Calu3 (cell line): ENCODE measurements at regions not wholly inside any gene's neighbourhood (a gene's known extent, or its start where the extent isn't known, plus 50 kb on each side); places are given as distances from the start of the nearest gene placed in this dataset.
"Not testable (repeated sequence)": the region's sequence is repeated elsewhere in the genome, so short reads cannot be mapped to it uniquely, and the experiment has no call there.

Source experiments
- BruUV-seq: library from RNA; stranded (reverse); fragments of 400-500 nt; replicated peaks from 2 replicates; lab custom pipeline; 2021; lab: Mats Ljungman, UMichigan
- CTCF ChIA-PET: fragments of 300-600 bp; sonication (Branson Sonifier 250); formaldehyde crosslinking; loops from one replicate; lab custom pipeline; 2022; ENCODE audit warnings: antibody characterized with exemption; lab: Charles Lee
- DNase-seq: peaks from one replicate; pipeline ENCODE4 v3.0.0; 2022
- H3K27ac Mint-ChIP-seq: one replicate; pipeline ENCODE4 v1.8.0; 2022; ENCODE audit warnings: mixed read lengths; ENCODE audit not compliant: unreplicated experiment
- H3K27me3 Mint-ChIP-seq: one replicate; pipeline ENCODE4 v1.8.0; 2022; ENCODE audit warnings: mixed read lengths; ENCODE audit not compliant: unreplicated experiment
- H3K36me3 Mint-ChIP-seq: one replicate; pipeline ENCODE4 v1.8.0; 2022; ENCODE audit warnings: mild to moderate bottlenecking, moderate library complexity, mixed read lengths; ENCODE audit not compliant: insufficient read depth, unreplicated experiment
- H3K4me1 Mint-ChIP-seq: one replicate; pipeline ENCODE4 v1.8.0; 2022; ENCODE audit warnings: mild to moderate bottlenecking, low read depth, mixed read lengths; ENCODE audit not compliant: unreplicated experiment
- H3K4me3 Mint-ChIP-seq: one replicate; pipeline ENCODE4 v1.8.0; 2022; ENCODE audit warnings: mild to moderate bottlenecking, low read depth, moderate library complexity, mixed read lengths; ENCODE audit not compliant: unreplicated experiment
- H3K9me3 Mint-ChIP-seq: one replicate; pipeline ENCODE4 v1.8.0; 2022; ENCODE audit warnings: low read depth, mixed read lengths; ENCODE audit not compliant: unreplicated experiment
- intact Hi-C: fragments of 100-400 bp; cut with micrococcal nuclease; formaldehyde crosslinking; loops from one replicate; pipeline ENCODE4 v1.10.0; 2022; ENCODE audit not compliant: unreplicated experiment
- TF ChIP-seq, protein P1 (sequence below): fragments of 200-600 bp; IDR thresholded peaks from one replicate; pipeline ENCODE4 v1.8.0; 2022; ENCODE audit warnings: antibody characterized with exemption; ENCODE audit not compliant: unreplicated experiment

DNA sequence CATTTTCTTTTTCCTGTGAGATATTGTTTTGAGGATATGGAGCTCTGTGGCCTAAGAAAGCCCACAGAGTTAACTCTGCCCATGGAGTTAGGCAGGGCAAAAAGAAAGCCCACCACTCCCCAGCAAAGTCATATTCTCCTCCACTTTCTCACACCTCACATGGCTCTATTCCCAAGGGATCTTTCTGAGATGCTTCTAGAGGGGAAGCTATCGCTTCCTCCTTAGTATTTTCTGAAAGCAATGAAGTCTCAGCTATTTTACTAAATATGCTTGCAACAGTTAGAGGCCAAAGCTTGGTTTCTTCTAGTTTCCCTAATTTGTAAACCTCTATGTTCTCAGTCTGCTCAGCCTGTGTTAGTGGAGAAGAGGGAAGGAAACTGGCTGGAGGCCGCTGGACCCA lies 80.3 kb upstream of the EOMES start:
- CTCF ChIA-PET = no interaction called here
- Mint-ChIP-seq H3K4me1 (no peaks in the 10 kb centered on the region), H3K9me3 (no peaks in the 10 kb centered on the region), H3K4me3 (no peak overlapping the region), H3K27ac (no peak overlapping the region), H3K27me3 (no peaks in the 10 kb centered on the region), H3K36me3 (no peaks in the 10 kb centered on the region)
- intact Hi-C loops = no loop called here
- no TSS peak for BruUV-seq
- TF ChIP-seq, protein P1, sequence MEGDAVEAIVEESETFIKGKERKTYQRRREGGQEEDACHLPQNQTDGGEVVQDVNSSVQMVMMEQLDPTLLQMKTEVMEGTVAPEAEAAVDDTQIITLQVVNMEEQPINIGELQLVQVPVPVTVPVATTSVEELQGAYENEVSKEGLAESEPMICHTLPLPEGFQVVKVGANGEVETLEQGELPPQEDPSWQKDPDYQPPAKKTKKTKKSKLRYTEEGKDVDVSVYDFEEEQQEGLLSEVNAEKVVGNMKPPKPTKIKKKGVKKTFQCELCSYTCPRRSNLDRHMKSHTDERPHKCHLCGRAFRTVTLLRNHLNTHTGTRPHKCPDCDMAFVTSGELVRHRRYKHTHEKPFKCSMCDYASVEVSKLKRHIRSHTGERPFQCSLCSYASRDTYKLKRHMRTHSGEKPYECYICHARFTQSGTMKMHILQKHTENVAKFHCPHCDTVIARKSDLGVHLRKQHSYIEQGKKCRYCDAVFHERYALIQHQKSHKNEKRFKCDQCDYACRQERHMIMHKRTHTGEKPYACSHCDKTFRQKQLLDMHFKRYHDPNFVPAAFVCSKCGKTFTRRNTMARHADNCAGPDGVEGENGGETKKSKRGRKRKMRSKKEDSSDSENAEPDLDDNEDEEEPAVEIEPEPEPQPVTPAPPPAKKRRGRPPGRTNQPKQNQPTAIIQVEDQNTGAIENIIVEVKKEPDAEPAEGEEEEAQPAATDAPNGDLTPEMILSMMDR = no peak
- no peak for DNase-seq

DNA sequence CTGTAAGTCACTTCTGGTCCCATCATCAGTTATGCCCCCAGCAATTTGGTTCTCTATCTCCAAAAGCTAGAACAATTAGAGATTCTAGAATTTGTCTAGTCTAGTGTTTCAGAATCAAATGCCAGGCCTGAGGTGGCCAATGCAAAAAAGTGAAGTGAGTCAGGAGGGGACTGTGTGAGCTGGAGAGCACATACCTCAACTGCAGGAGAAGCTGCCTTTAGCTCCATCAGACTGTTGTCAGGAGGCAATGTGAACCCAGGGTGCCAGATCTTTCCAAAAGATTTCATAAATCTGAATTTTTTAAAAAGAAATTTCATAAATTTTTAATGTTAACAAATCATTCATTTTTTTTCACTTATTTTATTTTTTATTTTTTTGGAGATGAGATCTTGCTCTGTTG lies 80.7 kb upstream of the EOMES start:
- intact Hi-C loops = no loop called here
- CTCF ChIA-PET = no interaction called here
- H3K4me1 Mint-ChIP-seq = no peaks in the 10 kb centered on the region
- TF ChIP-seq, protein P1 = no peak
- H3K9me3 Mint-ChIP-seq = no peaks in the 10 kb centered on the region
- BruUV-seq = no TSS peak
- no peak overlapping the region for H3K4me3 Mint-ChIP-seq
- no peaks in the 10 kb centered on the region for H3K36me3 Mint-ChIP-seq
- no peak for DNase-seq
- no peak overlapping the region for H3K27ac Mint-ChIP-seq
- no peaks in the 10 kb centered on the region for H3K27me3 Mint-ChIP-seq

DNA sequence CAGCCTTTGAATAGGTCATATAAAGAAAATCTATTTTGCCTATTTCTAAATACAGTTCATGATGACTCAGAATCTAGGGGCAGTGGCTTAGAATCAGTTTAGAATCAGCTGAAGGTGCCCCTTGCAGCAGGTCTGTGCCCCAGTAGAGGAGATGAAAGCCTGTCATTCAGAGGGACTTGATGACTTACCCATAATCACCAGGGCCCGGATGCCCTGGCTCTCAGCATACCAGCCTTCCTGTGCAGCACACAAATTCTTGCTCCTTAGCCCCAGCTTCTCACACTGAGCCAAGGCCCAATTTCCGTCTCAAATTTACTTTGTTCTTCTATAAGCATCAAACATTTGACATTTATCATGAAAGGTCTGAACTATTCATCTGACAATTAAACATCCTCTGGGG lies 83.2 kb upstream of the EOMES start:
- no TSS peak for BruUV-seq
- no peaks in the 10 kb centered on the region for H3K4me1 Mint-ChIP-seq

DNA sequence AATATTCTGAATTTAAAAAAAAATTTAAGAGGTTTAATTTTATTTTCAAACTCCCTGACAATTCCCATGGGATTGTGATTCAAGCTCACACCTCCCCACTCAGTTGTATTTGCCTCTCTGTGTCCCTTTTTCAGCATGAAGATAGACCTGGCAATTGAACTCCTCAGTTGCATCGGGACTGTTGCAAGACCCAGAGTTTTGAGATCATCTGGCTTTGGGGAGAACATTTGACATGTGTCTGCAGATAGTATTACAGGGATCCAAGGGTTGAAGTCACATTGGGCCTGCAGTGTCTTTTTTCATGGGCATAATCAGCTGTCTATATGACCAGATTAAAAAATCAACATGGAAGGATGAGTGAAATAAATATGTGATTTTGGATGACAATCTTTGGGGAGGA lies 91.1 kb upstream of the EOMES start:
- Mint-ChIP-seq H3K9me3 (no peaks in the 10 kb centered on the region), H3K27me3 (no peaks in the 10 kb centered on the region), H3K27ac (no peak overlapping the region), H3K4me1 (no peaks in the 10 kb centered on the region), H3K4me3 (no peak overlapping the region), H3K36me3 (no peaks in the 10 kb centered on the region)
- CTCF ChIA-PET = no interaction called here
- intact Hi-C loops = no loop called here
- no TSS peak for BruUV-seq
- TF ChIP-seq, protein P1 = no peak
- no peak for DNase-seq

More for the DNA sequence above, 83.2 kb upstream of the EOMES start:
- Mint-ChIP-seq H3K36me3 (no peaks in the 10 kb centered on the region), H3K4me3 (no peak overlapping the region), H3K9me3 (no peaks in the 10 kb centered on the region), H3K27ac (no peak overlapping the region), H3K27me3 (no peaks in the 10 kb centered on the region)
- no peak for DNase-seq
- TF ChIP-seq, protein P1 = no peak
- intact Hi-C loops = no loop called here
- CTCF ChIA-PET = no interaction called here

DNA sequence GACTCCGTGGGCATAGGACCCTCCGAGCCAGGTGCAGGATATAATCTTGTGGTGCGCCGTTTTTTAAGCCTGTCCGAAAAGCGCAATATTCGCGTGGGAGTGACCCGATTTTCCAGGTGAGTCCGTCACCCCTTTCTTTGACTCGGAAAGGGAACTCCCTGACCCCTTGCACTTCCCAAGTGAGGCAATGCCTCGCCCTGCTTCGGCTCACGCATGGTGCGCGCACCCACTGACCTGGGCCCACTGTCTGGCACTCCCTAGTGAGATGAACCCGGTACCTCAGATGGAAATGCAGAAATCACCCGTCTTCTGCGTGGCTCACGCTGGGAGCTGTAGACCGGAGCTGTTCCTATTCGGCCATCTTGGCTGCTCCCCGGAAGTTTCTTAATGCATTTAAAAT lies 99.5 kb upstream of the EOMES start:
- H3K4me3 Mint-ChIP-seq, H3K27ac Mint-ChIP-seq, H3K27me3 Mint-ChIP-seq, DNase-seq, H3K4me1 Mint-ChIP-seq, H3K9me3 Mint-ChIP-seq, H3K36me3 Mint-ChIP-seq, intact Hi-C loops, CTCF ChIA-PET, BruUV-seq: not testable (repeated sequence)
